Activated CD8-positive, alpha-beta memory T cell treated with anti-CD3 and anti-CD28 coated beads, Interleukin-2, amount 50 U/mL, for 1 hour (primary cell): ENCODE measurements at regions not wholly inside any gene's neighbourhood (a gene's known extent, or its start where the extent isn't known, plus 50 kb on each side); places are given as distances from the start of the nearest gene placed in this dataset.

Source experiments
- DNase-seq: peaks from one replicate; pipeline ENCODE4 v3.0.0-alpha.2; 2020; ENCODE audit errors: extremely low read depth

DNA sequence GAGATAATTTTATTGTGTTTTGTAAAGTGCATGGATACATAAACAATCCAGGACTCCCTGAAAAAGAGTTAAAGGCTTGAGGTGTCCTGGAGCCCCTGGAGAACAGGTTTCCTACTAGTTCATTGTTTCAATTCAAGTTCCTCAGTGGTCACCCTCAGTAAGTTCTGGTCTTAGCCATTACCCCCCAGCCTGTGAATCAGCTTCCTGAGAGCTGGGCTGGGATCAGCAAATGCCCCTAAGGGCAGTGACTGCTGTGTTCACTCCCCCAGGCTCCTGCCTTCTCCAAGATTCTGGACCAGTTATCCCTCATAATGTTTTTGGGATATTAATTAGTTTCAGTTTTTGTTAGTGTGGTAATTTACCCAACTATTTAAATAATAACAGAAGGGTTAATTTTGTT lies 151.6 kb upstream of the PRSS58 start:
- DNase-seq, result no peak

DNA sequence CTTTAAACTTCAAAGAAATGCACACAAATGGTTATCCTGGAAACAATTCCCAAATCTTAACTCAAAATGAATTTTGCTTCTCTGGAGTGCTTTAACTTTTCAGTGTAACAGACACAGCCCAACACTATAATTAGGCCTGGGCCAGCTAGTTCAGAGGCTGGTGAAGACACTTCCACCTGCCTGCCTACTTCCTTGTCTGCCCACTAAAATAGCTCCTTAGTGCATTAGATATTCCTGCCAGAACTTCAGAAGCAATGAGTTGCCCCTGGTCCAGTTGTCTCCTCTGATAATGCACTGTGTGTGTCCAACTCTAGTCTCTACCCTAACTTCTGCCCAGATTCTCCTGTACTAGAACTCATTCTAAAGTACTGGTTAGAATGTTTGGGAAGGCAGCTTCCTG lies 150.9 kb upstream of the PRSS58 start:
- DNase-seq, result no peak

DNA sequence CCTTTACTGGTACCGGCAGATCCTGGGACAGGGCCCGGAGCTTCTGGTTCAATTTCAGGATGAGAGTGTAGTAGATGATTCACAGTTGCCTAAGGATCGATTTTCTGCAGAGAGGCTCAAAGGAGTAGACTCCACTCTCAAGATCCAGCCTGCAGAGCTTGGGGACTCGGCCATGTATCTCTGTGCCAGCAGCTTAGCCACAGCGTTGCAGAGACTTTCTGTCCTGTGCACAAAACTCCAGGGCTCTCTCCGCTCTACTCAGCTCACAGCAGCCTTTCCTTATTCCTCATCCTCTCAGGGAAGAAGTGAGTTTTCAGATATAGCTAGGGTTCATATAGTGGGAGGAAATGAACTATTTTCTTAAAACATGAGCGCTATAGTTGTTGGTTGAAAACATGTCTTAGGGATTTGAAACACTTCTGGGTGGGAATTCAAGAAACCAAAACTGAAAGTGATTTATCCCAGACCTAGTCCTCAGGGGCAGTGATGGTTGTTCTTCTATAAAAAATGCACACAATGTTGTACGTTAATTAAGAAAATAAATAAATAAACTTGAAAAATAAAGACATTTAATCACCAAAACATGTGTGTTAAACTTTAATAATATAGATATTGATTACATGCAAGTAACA lies 150.2 kb upstream of the PRSS58 start:
- no peak for DNase-seq

DNA sequence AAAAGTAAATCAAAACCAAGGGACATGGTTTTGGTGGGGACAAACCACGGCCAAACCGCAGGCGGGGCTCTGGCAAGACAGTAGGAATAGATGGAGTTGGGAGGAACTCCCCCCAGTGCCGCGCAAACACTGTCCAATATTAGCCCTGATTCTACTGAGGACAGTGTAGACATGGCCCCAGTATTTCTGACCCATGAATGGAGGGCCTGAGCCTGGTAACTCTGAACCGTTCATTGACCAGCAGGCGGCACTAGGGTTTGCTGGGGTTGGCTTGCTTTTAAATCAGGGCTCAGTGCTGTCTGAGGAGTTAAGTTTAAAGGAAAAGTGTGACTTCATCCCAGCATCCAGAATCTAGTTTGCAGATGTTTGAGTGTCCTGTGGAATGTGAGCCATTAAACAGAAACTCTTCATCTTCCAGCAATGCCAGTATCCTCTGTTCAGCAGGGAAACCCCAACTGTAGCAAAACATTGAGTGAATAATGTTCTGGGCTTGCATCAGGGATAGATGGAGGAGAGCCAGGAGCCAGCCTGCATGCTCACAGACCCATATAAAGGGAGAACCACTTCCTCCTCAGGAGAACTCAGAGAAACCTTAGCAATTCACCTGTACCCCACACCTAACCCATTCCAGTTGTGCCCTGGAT lies 147.4 kb upstream of the PRSS58 start:
- DNase-seq, result no peak

DNA sequence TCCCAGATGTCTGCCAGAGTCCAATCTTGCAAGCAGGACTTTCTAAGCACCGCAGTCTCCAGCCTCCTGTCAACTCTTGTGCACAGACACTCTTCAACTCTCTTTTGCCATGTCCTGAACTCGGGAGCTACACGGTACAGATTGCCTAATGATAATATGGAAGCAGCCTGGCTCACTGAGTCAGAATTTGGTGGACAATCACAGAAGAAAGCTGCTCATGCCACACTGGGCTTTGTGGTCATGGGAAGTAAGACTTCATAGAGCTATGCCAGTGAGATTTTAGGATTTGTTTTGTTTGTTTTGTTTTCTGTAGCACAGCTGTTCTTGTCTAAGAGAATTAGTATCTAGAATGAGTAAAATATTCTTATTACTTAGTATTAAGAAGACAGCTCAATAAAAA lies 144.1 kb upstream of the PRSS58 start:
- DNase-seq, result no peak

DNA sequence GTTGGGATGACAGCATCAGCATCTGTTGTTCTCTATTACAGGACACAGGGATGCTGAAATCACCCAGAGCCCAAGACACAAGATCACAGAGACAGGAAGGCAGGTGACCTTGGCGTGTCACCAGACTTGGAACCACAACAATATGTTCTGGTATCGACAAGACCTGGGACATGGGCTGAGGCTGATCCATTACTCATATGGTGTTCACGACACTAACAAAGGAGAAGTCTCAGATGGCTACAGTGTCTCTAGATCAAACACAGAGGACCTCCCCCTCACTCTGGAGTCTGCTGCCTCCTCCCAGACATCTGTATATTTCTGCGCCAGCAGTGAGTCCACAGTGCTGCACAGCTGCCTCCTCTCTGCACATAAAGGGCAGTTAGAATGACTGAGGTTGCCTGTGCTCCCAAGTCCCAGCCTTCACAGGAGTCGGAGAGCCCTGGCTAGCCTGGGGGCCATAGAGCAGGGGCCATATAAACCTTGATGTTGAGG lies 142.2 kb upstream of the PRSS58 start:
- DNase-seq, result no peak

DNA sequence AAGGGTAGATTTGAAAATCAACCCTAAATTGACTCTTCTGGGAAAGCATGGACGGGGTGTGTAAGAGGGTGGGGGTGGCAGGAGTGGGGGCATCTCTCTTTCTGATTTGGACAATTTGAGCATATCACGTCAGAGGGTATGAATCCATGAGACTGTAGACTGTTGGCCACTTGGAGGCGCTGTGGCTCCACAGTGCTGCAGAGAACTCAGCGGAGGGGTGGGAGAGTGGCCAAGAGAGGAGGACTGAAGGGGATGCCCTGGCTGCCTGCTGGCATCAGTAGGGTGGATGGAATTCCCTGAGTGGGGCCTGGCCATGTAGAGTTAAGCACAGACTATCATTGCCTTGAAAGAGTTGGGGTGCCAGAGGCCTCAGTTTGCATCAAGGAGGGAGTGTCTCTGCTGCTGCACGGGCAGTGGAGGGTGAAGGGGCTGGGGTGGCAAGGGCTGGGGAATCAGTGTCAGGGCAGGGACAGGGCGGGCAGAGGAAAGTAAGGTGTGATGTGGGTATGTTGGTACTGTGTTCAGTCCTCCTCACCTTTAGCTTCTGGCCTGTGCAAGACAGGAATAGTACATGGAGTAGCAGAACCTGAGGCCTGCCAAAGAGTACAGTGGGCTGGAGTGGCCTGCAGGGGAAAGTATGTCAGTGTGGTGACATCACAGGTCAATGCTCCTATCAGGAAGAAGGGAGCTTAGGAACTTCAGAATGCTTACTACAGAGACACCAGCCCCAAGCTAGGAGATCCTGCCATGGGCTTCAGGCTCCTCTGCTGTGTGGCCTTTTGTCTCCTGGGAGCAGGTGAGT lies 133.5 kb upstream of the PRSS58 start:
- DNase-seq, result no peak

DNA sequence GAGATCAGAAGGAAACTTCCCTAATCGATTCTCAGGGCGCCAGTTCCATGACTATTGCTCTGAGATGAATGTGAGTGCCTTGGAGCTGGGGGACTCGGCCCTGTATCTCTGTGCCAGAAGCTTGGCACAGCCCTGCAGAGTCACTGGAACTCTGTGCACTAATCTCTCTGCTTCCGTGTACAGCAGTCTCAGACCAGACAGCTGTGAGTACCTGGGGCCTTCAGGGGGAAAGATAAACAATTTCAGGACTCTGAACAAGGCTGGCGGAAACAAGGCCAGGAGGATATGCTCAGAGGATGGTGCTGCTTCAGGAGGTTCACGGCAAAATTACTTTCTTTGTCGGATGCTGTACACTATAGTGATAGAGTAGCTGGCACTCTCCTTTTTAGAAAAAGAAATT lies 131.7 kb upstream of the PRSS58 start:
- no peak for DNase-seq

DNA sequence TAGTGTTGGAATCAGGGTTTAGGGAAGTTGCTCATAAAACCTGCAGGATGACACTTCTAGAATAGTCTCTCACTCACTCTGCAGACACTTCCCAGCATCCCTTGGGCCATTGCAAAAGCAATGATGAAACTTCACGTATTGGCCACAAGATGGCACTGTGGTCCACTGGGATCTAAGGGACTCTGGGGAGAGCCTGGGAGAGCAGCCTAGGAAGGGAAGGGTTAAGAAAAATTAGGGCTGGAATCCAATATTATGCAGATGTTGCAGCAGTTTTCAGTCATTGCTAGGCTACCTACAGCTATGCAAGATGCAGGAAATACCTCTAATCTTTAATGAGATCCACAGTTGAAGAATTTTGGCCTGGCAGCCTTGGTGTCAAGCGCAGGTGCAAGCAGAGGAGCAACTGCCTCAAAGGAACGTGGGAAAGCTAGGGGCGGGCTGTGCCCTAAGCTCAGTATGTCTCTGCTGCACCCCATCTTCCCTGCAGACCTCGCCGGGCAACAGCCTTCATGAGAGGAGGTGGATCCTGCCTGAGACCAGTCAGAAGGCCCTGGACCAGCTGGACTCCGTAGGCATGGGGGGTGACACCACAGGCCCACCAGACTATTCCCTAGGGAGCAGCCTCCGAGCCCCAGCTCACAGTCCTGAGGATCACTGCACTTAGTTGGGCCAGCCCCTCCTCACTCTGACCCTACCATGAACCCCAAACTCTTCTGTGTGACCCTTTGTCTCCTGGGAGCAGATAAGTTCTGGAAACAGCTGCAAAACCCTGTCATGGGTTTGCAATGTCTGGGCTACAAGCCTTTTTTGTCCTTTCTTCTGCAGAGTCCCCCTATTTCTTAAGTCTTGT lies 127.9 kb upstream of the PRSS58 start:
- no peak for DNase-seq

DNA sequence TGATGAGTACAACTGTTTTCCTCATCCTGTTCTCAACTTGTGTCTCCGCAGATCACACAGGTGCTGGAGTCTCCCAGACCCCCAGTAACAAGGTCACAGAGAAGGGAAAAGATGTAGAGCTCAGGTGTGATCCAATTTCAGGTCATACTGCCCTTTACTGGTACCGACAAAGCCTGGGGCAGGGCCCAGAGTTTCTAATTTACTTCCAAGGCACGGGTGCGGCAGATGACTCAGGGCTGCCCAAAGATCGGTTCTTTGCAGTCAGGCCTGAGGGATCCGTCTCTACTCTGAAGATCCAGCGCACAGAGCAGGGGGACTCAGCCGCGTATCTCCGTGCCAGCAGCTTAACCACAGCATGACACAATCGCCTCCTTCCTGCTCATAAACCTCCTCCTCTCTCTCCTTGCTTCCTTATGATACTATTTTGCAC lies 126.7 kb upstream of the PRSS58 start:
- no peak for DNase-seq

DNA sequence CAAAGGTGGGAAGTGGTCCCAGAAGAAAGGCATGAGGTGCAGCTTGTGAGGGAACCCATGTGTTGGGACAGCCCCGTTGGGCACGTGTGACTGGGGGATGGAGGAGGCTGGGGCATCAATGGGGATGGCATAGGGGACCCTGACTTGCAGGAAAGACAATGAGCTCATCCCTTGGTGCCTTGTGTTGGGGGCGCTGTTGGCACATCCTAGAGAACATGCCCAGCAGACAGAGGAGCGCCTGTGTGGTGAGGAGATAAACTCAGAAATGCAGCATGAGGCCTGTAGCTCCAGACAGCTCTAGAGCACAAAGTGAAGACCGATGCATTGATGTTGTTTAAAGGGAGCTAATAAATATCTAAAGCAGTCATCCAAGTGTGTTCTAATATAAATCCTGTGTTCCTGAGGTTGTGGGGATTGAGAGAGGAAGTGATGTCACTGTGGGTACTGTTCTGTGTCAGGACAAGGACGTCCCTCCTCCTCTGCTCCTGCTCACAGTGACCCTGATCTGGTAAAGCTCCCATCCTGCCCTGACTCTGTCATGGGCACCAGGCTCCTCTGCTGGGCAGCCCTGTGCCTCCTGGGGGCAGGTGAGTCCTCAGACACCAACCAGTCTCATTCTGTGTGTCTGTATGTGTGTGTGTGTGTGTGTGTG lies 126.1 kb upstream of the PRSS58 start:
- DNase-seq, result no peak

DNA sequence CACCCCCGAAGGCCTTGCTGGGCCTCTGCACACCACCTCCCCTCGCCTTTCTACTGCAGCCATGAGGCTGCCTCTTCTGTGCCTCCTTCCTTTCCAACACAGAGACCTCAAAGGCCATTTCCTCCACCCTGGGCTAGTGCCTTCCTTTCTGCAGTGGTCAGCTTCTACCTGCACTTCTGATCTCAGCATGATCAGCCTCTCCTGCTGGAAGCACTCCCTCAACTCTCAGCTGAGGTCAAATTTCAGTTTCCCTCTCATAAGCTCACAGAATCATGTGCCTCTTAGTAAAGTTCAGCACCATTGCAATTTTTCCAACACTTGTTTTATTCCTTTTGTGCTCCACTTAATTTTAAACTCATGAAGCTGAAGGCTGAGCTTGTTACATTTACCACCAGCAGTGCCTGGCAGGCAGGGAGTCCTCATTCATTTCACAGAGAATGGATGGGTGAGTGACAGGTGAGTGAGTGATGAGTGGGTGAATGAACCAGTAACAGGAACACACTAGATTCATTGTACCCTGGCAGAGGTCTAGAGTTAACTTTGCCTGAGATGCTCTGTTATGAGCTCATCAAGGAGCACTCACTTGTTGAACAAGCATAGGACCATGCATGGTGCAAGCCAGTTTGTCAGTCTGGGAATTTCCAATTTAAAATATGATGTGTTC lies 124.0 kb upstream of the PRSS58 start:
- DNase-seq, result no peak

DNA sequence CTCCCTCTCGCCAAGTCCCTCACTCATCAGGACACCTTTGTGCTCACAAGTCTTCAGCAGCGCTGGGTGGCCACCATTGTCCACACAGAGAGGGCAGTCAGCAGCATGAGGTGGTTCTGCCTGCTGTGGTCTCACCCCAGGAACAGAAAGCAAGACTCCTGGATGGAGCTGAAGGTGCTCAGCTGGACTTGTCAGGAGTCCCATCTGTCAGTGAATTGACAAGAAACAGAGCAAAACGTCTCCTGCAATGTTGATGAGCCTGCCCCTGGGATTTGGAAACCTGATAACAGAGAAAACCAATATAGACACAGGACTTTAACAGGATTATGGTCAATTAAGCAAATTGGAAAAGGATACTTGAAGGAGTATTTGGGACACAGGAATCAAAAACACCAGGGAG lies 122.2 kb upstream of the PRSS58 start:
- no peak for DNase-seq

DNA sequence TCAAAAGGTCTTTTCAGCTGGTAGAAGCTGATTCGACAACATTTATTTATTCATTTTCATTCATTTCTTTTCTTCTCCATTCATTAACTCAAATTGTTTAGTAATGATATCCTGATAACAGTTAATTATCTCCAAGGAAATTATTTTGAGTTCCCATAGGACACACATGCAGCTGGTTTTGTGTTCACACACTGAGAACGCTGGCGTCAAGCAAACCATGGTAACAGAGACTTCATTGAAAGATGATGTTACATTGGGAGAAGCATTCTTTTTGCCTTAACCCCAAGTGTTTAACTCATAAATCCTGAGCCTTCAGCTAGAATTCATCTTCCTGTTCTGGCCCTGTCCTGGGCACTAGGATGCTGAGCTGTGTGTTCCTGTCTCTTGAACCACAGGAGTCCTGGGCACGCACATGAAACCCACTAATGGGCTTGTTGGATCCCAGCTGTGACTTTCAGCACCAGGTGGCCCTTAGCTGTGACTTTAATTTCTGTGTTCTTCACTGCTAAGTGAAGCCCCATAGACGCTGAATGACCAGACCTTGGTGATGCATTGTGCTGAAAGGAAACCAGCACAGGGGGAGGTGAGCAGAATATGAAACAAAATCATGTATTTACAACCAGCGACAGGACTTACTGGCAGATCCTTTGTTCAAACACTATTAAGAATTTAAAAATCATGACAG lies 121.5 kb upstream of the PRSS58 start:
- DNase-seq, result no peak

DNA sequence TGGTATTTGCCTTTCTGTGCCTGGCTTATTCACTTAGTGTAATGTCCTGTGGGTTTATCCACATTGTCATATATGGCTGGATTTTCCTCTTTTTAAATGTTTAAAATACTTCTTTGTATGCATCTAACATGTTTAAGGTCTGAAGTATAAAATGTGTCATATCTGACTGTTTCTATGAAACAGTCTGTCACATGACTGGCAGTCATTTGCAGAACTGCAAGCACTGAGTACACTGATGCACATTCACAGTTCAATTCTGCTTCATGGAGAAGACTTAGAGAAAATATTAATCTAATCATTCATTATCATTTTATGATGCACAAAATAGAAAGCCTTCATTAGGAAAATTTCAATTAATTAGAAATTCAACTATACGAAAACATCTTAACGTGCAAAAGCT lies 119.7 kb upstream of the PRSS58 start:
- DNase-seq, result no peak

DNA sequence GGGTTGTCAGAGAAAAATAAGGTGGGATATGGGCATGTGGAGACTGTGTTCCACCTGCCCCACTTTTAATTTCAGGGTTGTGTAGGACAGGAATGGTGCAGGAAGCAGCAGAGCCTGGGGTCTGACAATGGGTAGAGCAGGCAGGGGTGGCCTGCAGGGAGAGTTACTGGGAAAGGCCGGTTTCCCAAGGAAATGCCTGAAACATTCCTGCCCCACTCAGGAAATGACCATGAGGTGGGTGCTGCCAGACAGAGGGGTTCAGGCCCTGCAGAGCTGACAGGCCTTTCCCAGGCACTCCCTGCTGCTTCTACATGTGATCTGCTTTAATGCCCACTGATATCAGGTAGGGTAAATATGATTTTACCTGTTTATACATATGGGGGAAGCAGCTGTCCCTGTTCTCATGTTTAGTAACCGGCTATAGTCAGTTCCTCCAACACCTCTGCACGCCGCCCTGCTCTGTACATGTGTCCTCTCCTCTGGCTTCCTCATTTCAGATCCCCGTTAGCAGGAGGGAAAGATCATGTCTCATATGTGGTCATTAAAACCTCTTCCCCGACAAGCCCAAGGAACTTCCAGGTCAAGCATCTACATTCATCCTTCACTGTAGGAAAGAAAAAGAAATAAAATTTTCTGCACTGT lies 118.6 kb upstream of the PRSS58 start:
- DNase-seq, result no peak

DNA sequence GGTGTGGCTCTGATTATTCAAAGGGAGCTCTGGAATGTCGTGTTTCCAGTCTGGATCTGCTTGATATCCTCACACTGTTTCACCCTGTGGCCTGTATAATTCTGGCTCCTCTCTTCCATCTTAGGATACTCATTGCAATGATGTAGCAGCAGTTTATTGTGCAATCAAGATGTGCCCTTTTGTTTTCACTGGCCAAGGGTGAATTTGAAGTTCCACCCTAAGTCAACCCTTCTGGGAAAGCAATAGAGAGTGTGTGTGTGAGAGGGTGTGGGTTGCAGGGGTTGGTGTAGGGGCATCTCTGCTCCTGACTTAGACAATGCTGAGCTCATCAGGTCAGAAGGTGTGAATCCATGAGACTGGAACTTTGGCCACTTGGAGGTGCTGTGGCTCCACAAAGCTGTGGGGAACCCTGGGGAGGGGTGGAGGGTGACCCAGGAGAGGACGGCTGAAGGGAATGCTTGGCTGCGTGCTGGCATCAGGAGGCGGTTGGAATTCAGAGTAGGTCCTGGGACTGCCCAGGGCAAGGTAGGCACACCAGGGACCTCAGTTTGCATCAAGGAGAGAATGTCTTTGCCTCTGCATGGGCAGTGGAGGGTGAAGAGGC lies 118.0 kb upstream of the PRSS58 start:
- no peak for DNase-seq

DNA sequence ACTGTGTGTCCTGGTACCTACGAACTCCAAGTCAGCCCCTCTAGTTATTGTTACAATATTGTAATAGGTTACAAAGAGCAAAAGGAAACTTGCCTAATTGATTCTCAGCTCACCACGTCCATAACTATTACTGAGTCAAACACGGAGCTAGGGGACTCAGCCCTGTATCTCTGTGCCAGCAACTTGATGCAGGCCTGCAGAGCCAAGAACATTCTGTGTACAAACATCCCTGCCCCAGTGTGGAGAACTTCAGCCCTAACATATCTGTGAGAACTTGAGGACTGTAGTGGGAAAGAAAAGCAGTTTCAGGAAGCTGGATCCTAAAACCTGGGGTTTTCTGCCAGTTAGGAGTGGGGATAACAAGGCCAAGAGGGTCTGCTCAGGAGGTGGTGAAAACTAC lies 114.9 kb upstream of the PRSS58 start:
- no peak for DNase-seq

DNA sequence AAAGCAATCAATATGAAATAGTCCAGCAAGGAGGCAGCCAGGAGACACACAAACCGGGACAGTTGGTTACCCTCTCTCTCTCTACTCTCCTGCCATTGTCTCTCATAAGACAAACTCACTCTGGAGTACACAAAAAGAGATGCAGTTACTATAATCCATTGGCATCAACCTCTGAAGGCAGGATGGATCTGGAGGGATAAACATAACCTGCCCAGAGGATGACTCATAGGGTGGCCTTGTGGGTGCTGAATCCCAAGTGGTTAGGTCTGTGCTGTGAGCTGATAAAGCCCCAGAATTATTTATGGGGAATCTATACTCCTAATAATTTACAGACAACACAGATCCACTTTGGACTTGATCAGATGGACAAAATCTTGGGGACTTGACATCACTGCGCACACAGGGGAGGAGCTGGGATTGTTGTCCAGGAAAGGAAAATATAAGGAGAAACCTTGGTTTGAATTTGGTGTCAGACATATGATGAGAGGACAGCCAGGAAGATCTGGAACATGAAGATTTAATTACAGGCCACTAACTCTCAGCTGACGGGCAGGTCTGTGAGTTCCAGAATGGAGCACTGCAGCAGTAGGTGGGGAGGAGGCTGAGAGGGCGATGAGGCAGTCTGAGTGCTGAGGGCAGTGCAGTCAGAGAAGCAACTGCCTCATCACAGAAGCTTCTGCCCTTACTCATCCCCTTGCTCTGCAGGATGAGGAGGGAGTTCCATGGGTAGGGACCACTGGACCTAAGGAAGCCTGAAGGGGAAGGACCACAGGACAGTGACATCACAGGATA lies 113.9 kb upstream of the PRSS58 start:
- DNase-seq, result no peak
